NCI-H128 (cell line): ENCODE measurements at regions not wholly inside any gene's neighbourhood (a gene's known extent, or its start where the extent isn't known, plus 50 kb on each side); places are given as distances from the start of the nearest gene placed in this dataset.
"Not testable (repeated sequence)": the region's sequence is repeated elsewhere in the genome, so short reads cannot be mapped to it uniquely, and the experiment has no call there.

Experiments
- DNase-seq: peaks from one replicate; lab custom pipeline; 2025; ENCODE audit not compliant: unreplicated experiment; lab: John Stamatoyannopoulos, UW

- DNase-seq: no peak
These were observed 78.8 kb upstream of the HMGXB4 start for GRCh38 chr22:35178446-35178845.

DNA sequence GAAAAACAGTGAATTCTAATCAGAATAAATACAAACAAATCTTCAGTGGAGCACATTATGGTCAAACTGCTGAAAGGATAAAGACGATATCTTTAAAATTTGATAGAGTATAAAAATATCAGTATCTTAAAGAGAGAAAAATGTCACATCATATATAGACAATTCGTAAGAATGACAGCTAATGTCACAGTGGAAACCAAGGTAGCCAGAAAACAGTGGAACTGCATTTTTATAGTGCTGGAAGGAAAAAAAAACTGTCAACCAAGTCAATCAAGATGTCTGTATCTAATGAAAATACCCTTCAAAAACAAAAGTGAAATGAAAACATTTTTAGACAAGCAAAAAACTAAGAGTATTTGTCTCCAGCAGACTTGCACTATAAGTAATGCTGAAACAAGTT lies 73.4 kb upstream of the HMGXB4 start:
- no peak for DNase-seq

DNA sequence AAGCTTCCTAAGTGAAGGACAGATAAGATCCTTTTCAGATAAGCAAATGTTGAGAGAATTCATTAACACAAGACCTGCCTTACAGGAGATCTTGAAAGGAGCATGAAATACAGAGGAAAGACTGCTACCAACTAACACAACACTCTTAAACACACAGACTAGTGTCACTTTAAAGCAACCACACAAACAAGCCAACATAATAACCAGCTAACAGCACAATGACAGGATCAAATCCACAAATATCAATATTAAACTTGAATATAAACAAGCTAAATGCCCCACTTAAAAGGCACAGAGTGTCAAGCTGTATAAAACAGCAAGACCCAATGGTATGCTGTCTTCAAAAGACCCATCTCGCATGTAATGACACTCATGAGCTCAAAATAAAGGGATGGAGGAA lies 70.8 kb upstream of the HMGXB4 start:
- no peak for DNase-seq

DNA sequence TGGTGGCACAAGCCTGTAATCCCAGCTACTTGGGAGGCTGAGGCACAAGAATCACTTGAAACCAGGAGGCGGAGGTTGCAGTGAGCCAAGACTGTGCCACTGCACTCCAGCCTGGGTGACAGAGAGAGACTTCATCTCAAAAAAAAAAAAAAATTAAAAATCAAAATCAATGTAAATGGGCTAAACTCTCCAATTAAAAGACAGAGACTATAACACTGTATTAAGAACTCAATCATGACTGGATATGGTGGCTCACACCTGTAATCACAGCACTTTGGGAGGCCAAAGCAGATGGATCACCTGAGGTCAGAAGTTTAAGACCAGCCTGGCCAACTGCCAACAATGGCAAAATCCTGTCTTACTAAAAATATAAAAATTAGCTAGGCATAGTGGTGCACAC lies 68.4 kb upstream of the HMGXB4 start:
- DNase-seq: not testable (repeated sequence)

GRCh38 chr22:35189559-35189958 lies 67.7 kb upstream of the HMGXB4 start:
- DNase-seq: no peak

- no peak for DNase-seq
These were observed 65.9 kb upstream of the HMGXB4 start for GRCh38 chr22:35191412-35191811.

DNA sequence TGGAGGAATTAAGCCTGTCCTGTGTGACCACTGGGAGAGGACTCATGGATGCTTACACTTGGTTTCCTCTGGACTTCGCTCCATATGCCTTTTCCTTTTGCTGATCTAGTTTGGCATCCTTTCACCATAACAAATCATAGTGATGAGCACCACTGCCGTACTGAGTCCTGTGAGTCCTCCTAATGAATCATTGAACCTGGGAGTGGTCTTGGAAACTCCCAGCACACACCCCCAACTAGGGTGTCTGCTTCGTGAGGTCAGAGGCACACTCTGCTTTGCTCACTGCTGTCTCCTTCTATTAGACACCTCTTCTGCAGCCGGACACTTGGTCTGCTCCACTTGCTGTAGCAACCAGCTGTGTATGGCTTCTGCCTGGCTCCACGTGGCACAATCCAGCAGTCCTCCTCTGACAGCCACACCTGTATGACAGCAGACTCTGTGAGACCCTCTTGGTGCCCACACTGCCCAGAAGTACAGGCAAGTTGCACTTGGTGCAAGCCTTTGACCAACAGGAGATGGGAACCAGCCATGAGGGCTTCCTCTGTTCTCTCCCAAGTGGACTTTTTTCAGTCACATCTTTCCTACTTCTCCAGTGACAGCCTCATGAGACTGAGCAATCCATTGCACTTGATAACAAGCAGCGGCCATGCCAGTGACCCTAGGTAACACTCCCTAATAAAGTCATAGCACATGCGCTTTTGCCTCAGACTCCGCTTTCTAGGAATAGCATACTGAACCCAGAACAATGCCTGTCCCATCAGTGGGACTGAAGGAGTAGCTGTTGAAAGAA lies 65.0 kb upstream of the HMGXB4 start:
- no peak for DNase-seq

DNA sequence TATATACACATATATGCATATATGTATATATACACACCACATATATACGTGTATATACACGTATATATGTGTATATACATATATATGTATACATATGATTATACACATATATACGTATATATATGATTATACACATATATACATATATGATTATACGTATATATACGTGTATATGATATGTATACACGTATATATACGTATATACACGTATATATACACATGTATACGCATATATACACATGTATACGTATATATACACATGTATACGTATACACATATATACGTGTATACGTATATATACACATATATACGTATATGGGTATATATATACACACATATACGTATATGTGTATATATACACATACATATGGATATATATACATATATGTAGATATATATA lies 62.1 kb upstream of the HMGXB4 start:
- DNase-seq: no peak

- DNase-seq: no peak
These were observed 61.5 kb upstream of the HMGXB4 start for GRCh38 chr22:35195821-35196220.

DNA sequence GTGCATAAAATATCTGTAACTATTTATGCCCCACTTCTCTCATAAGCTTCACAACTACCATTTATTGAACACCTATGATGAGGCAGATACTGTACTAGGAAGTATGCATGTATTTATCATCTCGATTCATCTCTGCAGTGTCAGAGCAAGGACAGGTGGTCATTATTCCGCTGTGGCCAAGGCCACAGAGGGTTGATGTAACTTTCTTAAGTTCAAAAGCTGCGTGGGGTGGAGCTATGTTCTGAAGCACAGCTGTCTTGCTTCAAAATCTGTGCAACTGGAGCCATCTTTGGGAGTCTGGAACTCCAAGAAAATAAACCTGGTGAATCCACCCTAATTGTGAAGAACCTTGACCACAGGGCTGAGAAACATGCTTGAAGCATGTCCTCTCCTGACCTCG lies 60.2 kb upstream of the HMGXB4 start:
- no peak for DNase-seq

- DNase-seq: no peak
These were observed 59.4 kb upstream of the HMGXB4 start for GRCh38 chr22:35197886-35198285.

DNA sequence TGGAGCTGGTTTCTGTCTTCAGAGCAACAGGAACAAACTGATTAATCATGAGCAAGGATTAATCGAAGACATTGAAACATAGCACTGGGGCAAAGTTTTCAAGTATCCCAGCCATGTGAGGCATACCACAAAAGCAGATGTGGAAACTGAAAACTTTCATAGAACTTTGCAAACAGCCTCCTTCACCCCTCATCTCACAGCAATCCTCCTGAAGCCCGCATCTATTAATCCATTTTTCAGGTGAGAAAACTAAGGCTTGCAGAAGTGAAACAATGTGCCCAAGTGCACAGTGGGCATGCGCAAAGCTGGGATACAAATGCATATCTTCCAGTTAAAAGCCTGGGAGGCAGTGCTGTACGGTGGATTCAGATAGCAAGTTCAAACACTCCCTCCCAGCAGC lies 58.6 kb upstream of the HMGXB4 start:
- no peak for DNase-seq

DNA sequence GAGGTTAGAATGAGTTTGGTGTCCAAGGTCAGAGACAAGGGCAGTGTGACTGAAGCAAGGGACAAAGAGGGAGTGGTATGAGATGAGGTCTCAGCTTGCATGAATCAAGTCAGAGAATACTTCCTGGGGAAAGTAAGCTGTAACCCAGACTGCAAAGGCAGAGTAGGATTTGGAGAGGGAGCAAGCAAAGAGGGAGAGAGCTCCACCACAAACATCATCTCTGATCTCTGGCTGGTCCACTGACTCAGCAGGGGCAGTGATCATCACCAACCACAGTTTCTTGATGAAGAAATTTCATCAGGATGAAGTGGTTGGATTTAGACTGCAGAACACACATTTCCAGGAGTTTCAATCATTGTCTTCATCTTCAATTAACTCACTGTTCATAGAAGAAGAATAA lies 54.9 kb upstream of the HMGXB4 start:
- no peak for DNase-seq

GRCh38 chr22:35203583-35203982 lies 53.7 kb upstream of the HMGXB4 start:
- no peak for DNase-seq

DNA sequence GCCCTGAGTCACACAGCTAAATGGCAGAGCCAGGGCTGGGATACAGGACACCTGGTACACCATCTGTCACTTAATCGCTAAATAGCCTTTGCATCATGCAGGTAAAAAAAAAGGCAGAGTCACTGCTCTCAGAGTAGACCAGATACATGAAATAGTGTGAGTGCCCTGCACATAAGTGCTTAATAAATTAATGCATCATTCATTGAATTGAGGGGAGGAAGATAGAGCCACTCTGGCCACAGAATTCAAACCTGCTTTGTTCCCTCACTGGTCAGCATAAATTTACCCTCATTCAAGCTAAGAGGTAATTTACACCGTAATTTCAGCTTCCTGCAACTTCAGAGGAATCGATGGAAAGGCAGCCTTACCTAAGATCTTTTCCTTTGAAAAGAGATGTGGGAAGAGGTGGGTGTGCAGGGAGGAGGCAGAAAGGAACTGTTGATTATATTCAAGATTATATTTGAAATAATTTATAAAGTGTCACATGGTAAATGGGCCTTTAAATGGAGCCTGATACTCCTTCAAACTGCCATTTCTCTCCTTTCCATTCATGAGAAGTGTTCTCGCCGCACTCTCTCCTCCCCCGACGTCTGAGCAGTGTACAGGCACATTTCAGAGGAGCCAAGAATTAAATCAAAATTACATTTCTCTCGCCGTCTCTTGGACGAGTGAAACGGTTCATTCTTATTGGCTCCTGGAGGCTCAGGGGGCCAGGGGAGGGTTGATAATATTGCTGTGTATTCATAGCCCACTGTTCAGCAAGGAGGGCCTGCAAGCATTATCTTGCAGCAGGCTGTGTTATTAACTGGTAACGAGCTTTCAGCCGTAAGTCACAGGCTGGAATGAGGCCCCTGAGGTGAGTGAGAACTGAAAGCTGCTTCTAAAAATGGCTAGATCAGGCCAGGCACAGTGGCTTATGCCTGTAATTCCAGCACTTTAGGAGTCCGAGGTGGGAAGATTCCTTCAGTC lies 52.2 kb upstream of the HMGXB4 start:
- no peak for DNase-seq

- no peak for DNase-seq
These were observed 51.3 kb upstream of the HMGXB4 start for GRCh38 chr22:35205961-35206360.

DNA sequence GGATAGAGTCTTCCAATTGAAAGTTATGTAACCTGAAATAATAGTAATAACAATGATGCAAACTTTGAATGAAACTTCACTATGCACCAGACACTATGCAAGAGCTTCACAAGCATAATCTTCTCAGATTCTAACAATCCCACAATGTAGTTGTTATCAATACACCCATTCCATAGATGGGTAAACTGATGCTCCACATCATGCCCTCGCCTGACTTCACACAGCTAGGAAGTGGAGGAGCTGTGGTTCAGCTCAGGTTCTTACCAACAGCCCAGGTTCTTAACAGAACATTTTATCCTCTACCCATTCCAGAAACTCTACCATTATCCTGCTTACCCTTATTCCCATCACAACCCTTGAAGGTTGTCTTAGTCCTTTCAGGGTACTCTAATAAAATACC lies 50.4 kb upstream of the HMGXB4 start:
- DNase-seq: no peak
